ENCODE measurements at regions not wholly inside any gene's neighbourhood (a gene's known extent, or its start where the extent isn't known, plus 50 kb on each side); places are given as distances from the start of the nearest gene placed in this dataset.
"Not testable (repeated sequence)": the region's sequence is repeated elsewhere in the genome, so short reads cannot be mapped to it uniquely, and the experiment has no call there.

GRCh38 chr16:16565326-16565725 lies 186.4 kb downstream of the NPIPA7 start:
- not testable (repeated sequence) for H3K4me3 ChIP-seq (ENCODE audit: low read length); H3K27me3 ChIP-seq (ENCODE audit: insufficient read depth, low read length); H3K36me3 ChIP-seq (ENCODE audit: insufficient read depth, low read length); H3K9ac ChIP-seq (ENCODE audit: low read depth, low read length); H3K9me3 ChIP-seq (ENCODE audit: insufficient read depth, low read depth, low read length); H3K27ac ChIP-seq (ENCODE audit: low read depth, low read length); H3K4me1 ChIP-seq (ENCODE audit: insufficient read depth, low read length)
- WGBS, result no CpG with 5 or more reads among the region's 7 CpGs

- not testable (repeated sequence) for H3K27ac ChIP-seq (ENCODE audit: low read depth, low read length); H3K4me3 ChIP-seq (ENCODE audit: low read length); H3K36me3 ChIP-seq (ENCODE audit: insufficient read depth, low read length); H3K27me3 ChIP-seq (ENCODE audit: insufficient read depth, low read length); H3K4me1 ChIP-seq (ENCODE audit: insufficient read depth, low read length); H3K9ac ChIP-seq (ENCODE audit: low read depth, low read length); H3K9me3 ChIP-seq (ENCODE audit: insufficient read depth, low read depth, low read length)
- 92% methylated on average over 5 of the region's 5 CpGs for WGBS
Measured at GRCh38 chr16:16570055-16570454, 191.1 kb downstream of the NPIPA7 start.

- no CpG with 5 or more reads among the region's 2 CpGs for WGBS
- not testable (repeated sequence) for H3K9ac ChIP-seq (ENCODE audit: low read depth, low read length); H3K9me3 ChIP-seq (ENCODE audit: insufficient read depth, low read depth, low read length); H3K27me3 ChIP-seq (ENCODE audit: insufficient read depth, low read length); H3K36me3 ChIP-seq (ENCODE audit: insufficient read depth, low read length); H3K27ac ChIP-seq (ENCODE audit: low read depth, low read length); H3K4me3 ChIP-seq (ENCODE audit: low read length); H3K4me1 ChIP-seq (ENCODE audit: insufficient read depth, low read length)
Measured at GRCh38 chr16:16570874-16571273, 191.9 kb downstream of the NPIPA7 start.

- H3K9me3 ChIP-seq (ENCODE audit: insufficient read depth, low read depth, low read length); H3K36me3 ChIP-seq (ENCODE audit: insufficient read depth, low read length); H3K4me1 ChIP-seq (ENCODE audit: insufficient read depth, low read length); H3K27me3 ChIP-seq (ENCODE audit: insufficient read depth, low read length); H3K4me3 ChIP-seq (ENCODE audit: low read length); H3K27ac ChIP-seq (ENCODE audit: low read depth, low read length); H3K9ac ChIP-seq (ENCODE audit: low read depth, low read length): not testable (repeated sequence)
- 100% methylated on average over 3 of the region's 10 CpGs for WGBS
Measured at GRCh38 chr16:16572130-16572774, 193.3 kb downstream of the NPIPA7 start.

GRCh38 chr16:16577062-16577461 lies 198.1 kb downstream of the NPIPA7 start:
- not testable (repeated sequence) for H3K4me1 ChIP-seq (ENCODE audit: insufficient read depth, low read length); H3K27ac ChIP-seq (ENCODE audit: low read depth, low read length); H3K27me3 ChIP-seq (ENCODE audit: insufficient read depth, low read length); H3K36me3 ChIP-seq (ENCODE audit: insufficient read depth, low read length); H3K4me3 ChIP-seq (ENCODE audit: low read length); H3K9ac ChIP-seq (ENCODE audit: low read depth, low read length); H3K9me3 ChIP-seq (ENCODE audit: insufficient read depth, low read depth, low read length)
- 82% methylated on average over 5 of the region's 5 CpGs for WGBS

GRCh38 chr16:16578701-16579100 lies 199.8 kb downstream of the NPIPA7 start:
- Histone ChIP-seq H3K36me3 (ENCODE audit: insufficient read depth, low read length) (no peaks in the 10 kb centered on the region), H3K27ac (ENCODE audit: low read depth, low read length) (no peak overlapping the region), H3K27me3 (ENCODE audit: insufficient read depth, low read length) (no peaks in the 10 kb centered on the region), H3K4me1 (ENCODE audit: insufficient read depth, low read length) (no peaks in the 10 kb centered on the region), H3K9ac (ENCODE audit: low read depth, low read length) (no peak overlapping the region), H3K4me3 (ENCODE audit: low read length) (no peak overlapping the region), H3K9me3 (ENCODE audit: insufficient read depth, low read depth, low read length) (no peaks in the 10 kb centered on the region)
- WGBS, result 96% methylated on average over 4 of the region's 5 CpGs

- not testable (repeated sequence) for H3K4me1 ChIP-seq (ENCODE audit: insufficient read depth, low read length); H3K4me3 ChIP-seq (ENCODE audit: low read length); H3K27ac ChIP-seq (ENCODE audit: low read depth, low read length); H3K36me3 ChIP-seq (ENCODE audit: insufficient read depth, low read length); H3K9me3 ChIP-seq (ENCODE audit: insufficient read depth, low read depth, low read length); H3K27me3 ChIP-seq (ENCODE audit: insufficient read depth, low read length); H3K9ac ChIP-seq (ENCODE audit: low read depth, low read length)
- WGBS, result 95% methylated on average over 6 of the region's 7 CpGs
Measured at GRCh38 chr16:16582916-16583315, 204.0 kb downstream of the NPIPA7 start.

- over 99% methylated on average over 5 of the region's 7 CpGs for WGBS
- not testable (repeated sequence) for H3K27me3 ChIP-seq (ENCODE audit: insufficient read depth, low read length)
Measured at GRCh38 chr16:16586073-16586651, 207.2 kb downstream of the NPIPA7 start.

GRCh38 chr16:16586969-16587368 lies 208.0 kb downstream of the NPIPA7 start:
- H3K27ac ChIP-seq (ENCODE audit: low read depth, low read length); H3K27me3 ChIP-seq (ENCODE audit: insufficient read depth, low read length); H3K9ac ChIP-seq (ENCODE audit: low read depth, low read length); H3K4me3 ChIP-seq (ENCODE audit: low read length); H3K36me3 ChIP-seq (ENCODE audit: insufficient read depth, low read length); H3K4me1 ChIP-seq (ENCODE audit: insufficient read depth, low read length); H3K9me3 ChIP-seq (ENCODE audit: insufficient read depth, low read depth, low read length): not testable (repeated sequence)
- 97% methylated on average over 4 of the region's 6 CpGs for WGBS

More at GRCh38 chr16:16586073-16586651, 207.2 kb downstream of the NPIPA7 start:
- not testable (repeated sequence) for H3K27ac ChIP-seq (ENCODE audit: low read depth, low read length); H3K4me3 ChIP-seq (ENCODE audit: low read length); H3K9me3 ChIP-seq (ENCODE audit: insufficient read depth, low read depth, low read length); H3K4me1 ChIP-seq (ENCODE audit: insufficient read depth, low read length); H3K9ac ChIP-seq (ENCODE audit: low read depth, low read length); H3K36me3 ChIP-seq (ENCODE audit: insufficient read depth, low read length)

GRCh38 chr16:16588436-16588835 lies 209.5 kb downstream of the NPIPA7 start:
- H3K4me1 ChIP-seq (ENCODE audit: insufficient read depth, low read length), result not testable (repeated sequence)

GRCh38 chr16:16590654-16591318 lies 211.8 kb downstream of the NPIPA7 start:
- H3K27ac ChIP-seq (ENCODE audit: low read depth, low read length); H3K9me3 ChIP-seq (ENCODE audit: insufficient read depth, low read depth, low read length); H3K9ac ChIP-seq (ENCODE audit: low read depth, low read length); H3K4me1 ChIP-seq (ENCODE audit: insufficient read depth, low read length); H3K27me3 ChIP-seq (ENCODE audit: insufficient read depth, low read length); H3K36me3 ChIP-seq (ENCODE audit: insufficient read depth, low read length); H3K4me3 ChIP-seq (ENCODE audit: low read length): not testable (repeated sequence)
- 100% methylated on average over 1 of the region's 4 CpGs for WGBS

More at GRCh38 chr16:16588436-16588835, 209.5 kb downstream of the NPIPA7 start:
- not testable (repeated sequence) for H3K9ac ChIP-seq (ENCODE audit: low read depth, low read length); H3K4me3 ChIP-seq (ENCODE audit: low read length); H3K36me3 ChIP-seq (ENCODE audit: insufficient read depth, low read length); H3K27me3 ChIP-seq (ENCODE audit: insufficient read depth, low read length); H3K9me3 ChIP-seq (ENCODE audit: insufficient read depth, low read depth, low read length); H3K27ac ChIP-seq (ENCODE audit: low read depth, low read length)
- WGBS, result 94% methylated on average over 5 of the region's 7 CpGs

Measured in HUES64 (cell line).